GM18520 (cell line): ENCODE measurements at regions not wholly inside any gene's neighbourhood (a gene's known extent, or its start where the extent isn't known, plus 50 kb on each side); places are given as distances from the start of the nearest gene placed in this dataset.

Experiments
- ATAC-seq: cut with Tn5 transposase; IDR thresholded peaks from one replicate; pipeline ENCODE4 v1.9.1; 2021; ENCODE audit not compliant: unreplicated experiment

DNA sequence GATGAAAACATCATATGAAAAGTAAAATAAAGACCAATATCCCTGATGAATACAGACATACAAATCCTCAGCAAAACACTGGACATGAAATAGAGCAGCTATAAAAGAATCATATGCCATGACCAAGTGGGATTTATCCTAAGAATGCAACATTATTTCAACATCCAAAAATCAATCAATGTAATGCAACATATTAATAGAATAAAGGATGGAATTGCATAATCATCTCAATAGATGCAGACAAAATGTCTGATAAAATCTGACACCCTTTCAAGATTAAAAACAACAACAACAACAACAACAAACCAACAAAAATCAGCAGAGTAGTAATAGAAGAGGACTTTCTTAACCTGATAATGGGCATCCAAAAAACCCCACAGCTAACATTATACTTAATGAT is 63.8 kb upstream of the IL1R1 start:
- no peak for ATAC-seq

DNA sequence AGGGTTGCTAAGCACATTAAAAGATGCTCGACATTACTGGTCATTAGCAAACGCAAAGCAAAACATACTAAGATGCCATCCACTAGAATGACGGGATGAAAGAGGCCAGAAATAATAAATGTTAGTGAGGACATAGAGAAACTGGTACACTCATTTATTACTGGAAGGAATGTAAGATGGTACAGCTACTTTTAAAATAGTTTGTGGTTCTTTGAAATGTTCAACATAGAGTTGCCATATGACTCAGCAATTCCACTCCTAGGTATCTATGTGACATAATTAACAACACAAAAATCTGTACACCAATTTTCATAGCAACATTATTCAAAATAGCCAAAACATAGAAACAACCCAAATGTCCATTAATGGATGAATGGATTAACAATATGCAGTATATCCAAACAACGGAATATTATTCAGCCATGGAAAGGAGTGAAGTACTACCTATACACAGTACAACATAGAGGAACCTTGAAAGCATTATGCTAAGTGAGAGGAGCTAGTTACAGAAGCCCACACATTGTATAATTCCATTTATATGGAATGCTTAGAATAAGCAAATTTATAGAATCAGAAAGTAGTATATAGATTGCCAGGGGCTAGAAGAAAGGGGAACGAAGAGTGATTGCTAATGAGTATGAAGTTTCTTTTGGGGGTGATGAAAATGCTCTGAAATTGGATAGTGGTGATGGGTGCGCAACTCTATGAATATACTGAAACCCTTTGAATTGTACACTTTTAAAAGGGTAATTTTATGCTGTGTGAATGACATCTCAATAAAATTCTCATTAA is 61.9 kb upstream of the IL1R1 start:
- peak; percentile 41 for ATAC-seq

DNA sequence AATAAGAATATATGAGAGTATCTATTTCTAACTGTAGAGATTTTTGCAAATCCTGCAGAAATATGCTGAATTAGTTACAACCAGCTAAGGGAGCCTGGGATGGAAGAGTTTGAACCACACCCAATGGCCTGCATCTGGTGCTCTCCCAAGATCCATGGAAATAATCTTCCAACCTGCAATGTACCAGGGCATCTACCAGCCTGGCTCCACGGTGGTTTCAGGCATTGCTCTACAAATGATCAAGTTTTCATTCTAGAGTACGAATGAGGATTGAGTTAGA is 61.4 kb upstream of the IL1R1 start:
- ATAC-seq, result no peak

DNA sequence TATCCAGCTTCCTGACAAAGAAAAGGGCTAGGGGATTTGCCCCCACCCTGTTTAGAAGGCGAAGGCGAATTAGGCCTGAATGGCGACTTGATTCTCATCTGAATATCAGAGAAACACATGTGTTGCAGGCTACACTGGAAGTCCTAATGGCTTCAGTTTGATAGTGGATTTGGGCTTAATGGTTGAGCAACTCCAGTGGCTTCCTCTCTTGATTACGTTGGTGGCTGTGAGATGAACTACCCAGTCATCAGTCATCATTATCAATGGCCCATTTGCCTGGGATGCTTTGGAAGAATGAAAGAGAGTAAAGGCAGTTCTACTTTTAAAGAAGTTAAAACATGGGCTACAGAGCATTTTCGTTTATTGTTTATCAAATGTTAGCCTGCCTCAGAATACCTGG is 60.9 kb upstream of the IL1R1 start:
- ATAC-seq, result no peak

DNA sequence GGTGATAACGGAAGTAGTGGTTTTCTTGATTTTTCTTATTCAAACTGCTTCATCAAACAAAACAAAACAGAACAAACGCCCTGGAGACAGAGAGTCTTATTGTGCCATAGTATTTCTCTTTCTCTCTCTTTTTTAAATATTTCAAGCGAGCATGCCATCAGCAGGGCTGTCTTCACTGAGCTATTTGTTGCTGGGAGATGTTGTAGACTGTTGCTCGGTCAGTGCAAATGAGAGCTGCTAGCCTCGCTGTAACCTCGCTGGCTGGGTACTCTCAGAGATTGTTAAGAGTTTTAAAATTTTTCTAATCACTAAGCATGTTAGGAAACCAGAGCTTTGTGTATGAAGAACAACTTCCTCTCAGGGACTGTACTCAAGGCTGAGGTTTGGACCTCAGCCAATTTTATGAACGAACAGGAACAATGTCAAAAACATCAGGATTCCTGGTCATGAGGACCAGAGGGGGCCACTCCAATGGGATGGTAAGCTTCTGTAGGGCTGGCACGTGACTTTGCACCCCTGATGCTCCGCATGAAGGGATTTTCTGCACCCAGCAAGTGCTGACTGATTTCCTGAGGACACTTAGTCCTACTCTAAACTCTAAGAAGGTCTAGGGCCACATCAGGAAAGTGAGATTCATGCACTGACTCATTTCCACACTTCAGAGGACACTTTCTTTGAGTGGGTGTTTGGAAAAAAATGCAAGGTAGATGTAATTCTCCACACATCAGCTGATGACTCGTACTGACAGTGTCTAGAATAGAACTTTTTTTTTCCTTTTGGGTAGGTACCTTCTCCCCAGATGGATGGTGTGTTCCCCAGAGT is 59.8 kb upstream of the IL1R1 start:
- ATAC-seq, result peak; percentile 65

DNA sequence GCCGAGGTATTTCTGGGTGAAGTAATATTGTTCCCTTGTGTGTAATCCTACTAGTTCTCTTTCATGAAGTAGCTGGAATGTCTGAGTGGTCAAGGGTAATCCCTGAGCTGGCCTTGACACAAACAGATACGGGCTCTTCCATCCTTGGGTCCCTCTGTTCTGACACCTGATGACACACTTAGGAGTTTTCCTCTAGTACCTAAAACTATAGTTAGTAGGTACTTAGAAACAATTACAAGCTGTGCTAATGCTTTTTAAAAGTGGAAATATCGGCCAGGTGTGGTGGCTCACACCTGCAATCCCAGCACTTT is 59.2 kb upstream of the IL1R1 start:
- no peak for ATAC-seq

DNA sequence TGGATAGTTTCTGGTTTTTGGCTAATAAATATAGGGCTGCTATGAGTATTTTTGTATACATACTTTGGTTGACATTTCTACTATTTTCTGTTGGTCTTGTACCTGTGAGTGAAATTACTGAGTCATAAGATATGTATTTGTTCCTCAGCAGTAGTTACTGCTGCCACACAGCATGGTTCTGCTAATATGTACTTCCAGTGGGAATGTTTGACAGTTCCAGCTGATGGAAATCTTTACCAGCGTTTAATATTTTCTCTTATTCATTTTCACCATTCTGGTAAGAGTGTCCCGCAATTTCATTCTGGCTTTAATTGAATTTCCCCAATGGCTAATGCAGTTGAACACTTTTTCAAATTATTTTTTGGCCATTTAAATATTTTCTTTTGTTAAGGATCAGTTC is 57.9 kb upstream of the IL1R1 start:
- ATAC-seq, result no peak

DNA sequence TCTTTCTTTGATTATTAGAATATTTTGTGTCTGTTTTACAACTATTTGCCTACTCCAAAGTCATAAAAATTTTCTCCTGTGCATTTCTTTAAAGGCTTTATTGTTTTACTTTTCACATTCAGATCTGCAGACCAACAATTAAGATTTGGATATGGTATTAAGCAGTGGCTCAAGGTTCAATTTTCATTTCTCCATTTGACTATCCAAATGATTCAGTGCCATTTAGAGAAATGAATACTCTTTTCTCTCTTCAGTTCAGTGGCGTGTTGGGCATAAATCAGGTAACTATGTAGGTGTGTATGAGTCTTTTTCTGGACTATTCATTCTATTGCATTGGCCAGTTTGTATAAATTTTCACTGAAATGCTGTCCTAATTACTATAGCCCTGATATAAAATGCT is 57.3 kb upstream of the IL1R1 start:
- ATAC-seq, result no peak

DNA sequence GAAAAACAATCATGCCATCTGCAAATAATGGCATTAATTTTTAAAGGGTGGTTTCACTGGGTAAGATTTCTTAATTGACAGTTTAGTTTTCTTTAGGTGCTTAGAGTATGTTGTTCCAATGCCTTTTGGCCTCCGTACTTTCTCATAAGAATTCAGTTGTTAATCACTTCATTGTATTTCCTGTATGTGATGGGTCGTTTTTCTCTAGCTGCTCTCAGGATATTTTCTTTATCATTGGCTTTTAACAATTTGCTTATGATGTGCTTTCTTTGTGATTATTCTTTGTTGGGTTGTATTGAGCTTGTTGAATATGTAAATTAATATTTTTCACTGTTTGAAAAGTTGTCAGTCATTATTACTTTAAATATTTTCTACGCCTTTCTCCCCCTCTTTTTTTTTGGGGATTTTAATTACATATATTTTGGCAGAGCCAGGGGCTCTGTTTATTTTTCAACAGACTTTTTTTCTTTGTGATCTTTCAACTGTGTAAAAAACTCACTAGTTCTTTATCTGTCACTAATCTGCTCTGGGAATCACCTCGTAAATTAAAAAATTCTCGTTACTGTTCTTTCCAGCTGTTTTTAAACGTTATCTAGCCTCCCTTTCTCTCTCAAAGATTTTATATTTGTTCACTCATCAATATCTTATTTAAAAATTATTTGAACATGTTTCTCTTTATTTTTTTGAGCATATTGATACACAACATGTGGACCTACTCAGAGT is 56.2 kb upstream of the IL1R1 start:
- ATAC-seq, result no peak

DNA sequence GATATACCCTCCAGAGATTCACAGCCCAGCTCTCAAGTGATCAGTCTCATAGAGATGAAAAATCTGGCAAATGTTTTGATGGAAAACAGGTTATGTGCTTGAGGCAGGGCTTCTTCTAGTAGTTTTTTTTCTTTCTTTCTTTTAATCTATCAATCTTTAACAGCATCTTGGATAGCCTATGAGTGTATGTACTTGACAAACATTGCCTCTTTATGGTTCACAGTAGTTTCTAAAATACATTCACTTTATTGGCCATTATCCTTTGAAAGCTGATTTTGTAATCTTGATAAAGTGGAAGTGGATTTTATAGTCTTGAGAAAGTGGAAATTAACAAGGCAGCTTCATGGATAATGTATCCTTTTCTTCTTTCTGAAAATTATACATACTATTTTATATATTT is 51.4 kb upstream of the IL1R1 start:
- ATAC-seq, result no peak

DNA sequence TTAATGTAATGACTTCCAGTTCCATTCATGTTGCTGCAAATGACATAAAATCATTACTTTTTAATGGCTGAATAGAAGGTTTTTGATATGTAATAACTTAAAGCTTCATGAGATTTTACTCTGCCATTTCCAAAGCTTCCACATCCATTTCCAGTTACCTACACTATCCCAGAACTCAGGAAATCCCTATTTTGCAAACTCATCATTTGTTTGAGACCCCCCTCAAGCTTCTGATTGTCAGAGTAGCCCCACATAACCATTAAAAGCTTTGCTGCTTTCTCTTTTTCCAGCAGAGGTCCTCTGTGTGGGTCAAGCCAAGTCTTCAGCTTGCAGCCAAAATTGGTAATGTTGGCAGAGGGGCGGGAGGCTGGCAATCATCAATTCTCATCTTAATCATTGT is 50.6 kb upstream of the IL1R1 start:
- ATAC-seq, result no peak

DNA sequence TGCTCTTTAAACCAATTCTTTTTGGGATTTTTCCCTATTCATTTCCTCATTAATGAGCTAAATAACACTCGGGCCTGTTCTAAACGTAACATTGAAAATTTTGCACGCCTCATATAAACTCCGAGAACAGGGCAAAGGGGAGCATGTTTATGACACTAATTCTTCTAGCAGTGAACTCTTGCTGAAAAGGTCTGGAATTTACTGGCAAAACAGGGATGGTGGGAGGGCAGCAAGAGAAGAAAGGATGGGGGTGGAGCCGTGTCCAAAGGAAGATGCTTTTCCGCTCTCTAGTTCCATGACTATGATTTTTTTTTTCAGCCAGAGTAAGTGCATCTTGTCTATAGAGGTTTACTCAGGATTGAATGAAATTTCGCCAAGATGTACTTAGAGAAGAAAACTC is 50.0 kb upstream of the IL1R1 start:
- ATAC-seq, result no peak
